HG03469 (cell line): ENCODE measurements at regions not wholly inside any gene's neighbourhood (a gene's known extent, or its start where the extent isn't known, plus 50 kb on each side); places are given as distances from the start of the nearest gene placed in this dataset.

ENCODE experiments used
- ATAC-seq: cut with Tn5 transposase; IDR thresholded peaks from one replicate; pipeline ENCODE4 v1.9.1; 2021; ENCODE audit warnings: mild to moderate bottlenecking, moderate library complexity, moderate number of reproducible peaks; ENCODE audit not compliant: unreplicated experiment

GRCh38 chr15:93250950-93251349 lies 161.9 kb upstream of the RGMA start:
- ATAC-seq = no peak

GRCh38 chr15:93250209-93250608 lies 161.2 kb upstream of the RGMA start:
- no peak for ATAC-seq

GRCh38 chr15:93249623-93250022 lies 160.6 kb upstream of the RGMA start:
- ATAC-seq = no peak

GRCh38 chr15:93247466-93248121 lies 158.6 kb upstream of the RGMA start:
- no peak for ATAC-seq

- ATAC-seq = no peak
Observed at GRCh38 chr15:93246266-93247242, 157.5 kb upstream of the RGMA start.

- ATAC-seq = no peak
Observed at GRCh38 chr15:93245661-93246042, 156.6 kb upstream of the RGMA start.

- ATAC-seq = no peak
Observed at GRCh38 chr15:93244696-93245660, 156.0 kb upstream of the RGMA start.

GRCh38 chr15:93243573-93243972 lies 154.6 kb upstream of the RGMA start:
- no peak for ATAC-seq

GRCh38 chr15:93241696-93242585 lies 152.9 kb upstream of the RGMA start:
- ATAC-seq = no peak

- no peak for ATAC-seq
Observed at GRCh38 chr15:93239993-93240392, 151.0 kb upstream of the RGMA start.

- ATAC-seq = no peak
Observed at GRCh38 chr15:93239591-93239990, 150.6 kb upstream of the RGMA start.

- no peak for ATAC-seq
Observed at GRCh38 chr15:93238641-93239040, 149.6 kb upstream of the RGMA start.

GRCh38 chr15:93235926-93236780 lies 147.1 kb upstream of the RGMA start:
- no peak for ATAC-seq

GRCh38 chr15:93235269-93235668 lies 146.3 kb upstream of the RGMA start:
- no peak for ATAC-seq

GRCh38 chr15:93233710-93234109 lies 144.7 kb upstream of the RGMA start:
- no peak for ATAC-seq

GRCh38 chr15:93232845-93233244 lies 143.8 kb upstream of the RGMA start:
- ATAC-seq = no peak

GRCh38 chr15:93231994-93232393 lies 143.0 kb upstream of the RGMA start:
- ATAC-seq = no peak

GRCh38 chr15:93231261-93231925 lies 142.4 kb upstream of the RGMA start:
- no peak for ATAC-seq

GRCh38 chr15:93228546-93228945 lies 139.5 kb upstream of the RGMA start:
- ATAC-seq = no peak
